HT1080 (cell line): ENCODE measurements at regions not wholly inside any gene's neighbourhood (a gene's known extent, or its start where the extent isn't known, plus 50 kb on each side); places are given as distances from the start of the nearest gene placed in this dataset.

Experiments
- DNase-seq: peaks from one replicate; pipeline ENCODE4 v3.0.0-alpha.2; 2015; ENCODE audit warnings: low read depth

DNA sequence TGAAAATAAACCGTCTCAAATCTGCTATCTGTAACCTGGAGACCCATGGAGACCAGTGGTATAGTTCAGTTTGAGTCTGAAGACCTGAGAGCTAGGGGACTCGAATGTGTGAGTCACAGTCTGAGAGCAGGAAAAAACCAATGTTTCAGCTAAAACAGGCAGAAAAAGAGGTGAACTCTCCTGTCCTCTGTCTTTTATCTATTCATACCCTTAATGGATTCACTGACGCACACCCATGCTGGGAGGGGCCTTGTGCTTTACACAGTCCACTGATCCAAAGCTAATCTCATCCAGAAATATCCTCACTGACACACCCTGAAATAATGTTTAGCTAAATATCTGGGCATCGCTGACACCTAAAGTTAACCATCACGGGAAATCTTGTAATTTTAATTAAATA is 297.9 kb downstream of the GPM6A start:
- DNase-seq = no peak

DNA sequence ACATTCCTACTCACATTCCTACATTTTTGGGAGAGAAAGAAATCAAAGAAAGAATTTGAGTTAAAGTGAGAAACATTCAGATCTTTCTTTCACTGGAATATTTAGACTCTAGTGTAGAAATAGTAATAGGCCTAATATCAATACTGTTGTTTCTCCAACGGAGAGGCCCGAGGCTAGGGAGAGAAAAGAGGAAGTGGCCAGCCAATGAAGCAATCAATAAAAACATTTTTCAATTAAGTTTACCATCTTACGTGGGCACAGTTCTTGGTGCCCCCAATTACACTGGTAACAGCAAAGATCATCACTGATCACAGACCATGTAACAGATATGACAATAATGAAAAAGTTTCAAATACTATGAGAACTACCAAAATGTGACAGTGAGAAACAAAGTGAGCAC is 281.4 kb downstream of the GPM6A start:
- no peak for DNase-seq

DNA sequence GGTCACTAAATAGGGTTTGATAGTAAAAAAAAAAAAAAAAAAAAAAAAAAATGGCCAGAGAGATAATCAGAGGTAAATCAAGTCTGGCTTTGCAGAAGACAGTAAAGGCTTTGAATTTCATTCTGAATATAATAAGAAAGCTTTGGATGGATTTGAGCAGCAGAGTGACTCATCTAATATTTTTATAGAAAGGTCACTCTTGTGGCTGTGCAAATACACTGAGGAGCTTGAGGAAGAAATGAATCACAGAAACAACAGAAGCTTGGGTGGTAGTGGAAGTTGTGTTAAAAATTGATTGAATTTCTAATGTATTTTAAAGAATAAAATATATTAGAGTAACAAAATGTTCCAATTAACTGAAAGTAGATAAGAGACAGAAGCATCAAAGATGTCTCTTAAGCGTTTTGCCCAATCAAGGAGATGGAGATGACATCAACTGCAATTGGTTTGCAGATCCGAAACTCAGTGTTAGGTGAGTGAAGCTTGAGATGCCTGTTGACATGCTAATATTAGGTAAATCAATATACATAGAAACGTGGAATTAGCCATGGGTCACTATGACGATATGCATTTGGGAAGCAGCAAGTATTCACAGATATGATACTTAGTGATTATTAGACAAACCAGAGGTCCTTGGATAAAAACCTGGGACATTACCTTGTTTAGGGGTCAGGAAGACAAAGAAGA is 280.5 kb downstream of the GPM6A start:
- DNase-seq = peak; percentile 79

DNA sequence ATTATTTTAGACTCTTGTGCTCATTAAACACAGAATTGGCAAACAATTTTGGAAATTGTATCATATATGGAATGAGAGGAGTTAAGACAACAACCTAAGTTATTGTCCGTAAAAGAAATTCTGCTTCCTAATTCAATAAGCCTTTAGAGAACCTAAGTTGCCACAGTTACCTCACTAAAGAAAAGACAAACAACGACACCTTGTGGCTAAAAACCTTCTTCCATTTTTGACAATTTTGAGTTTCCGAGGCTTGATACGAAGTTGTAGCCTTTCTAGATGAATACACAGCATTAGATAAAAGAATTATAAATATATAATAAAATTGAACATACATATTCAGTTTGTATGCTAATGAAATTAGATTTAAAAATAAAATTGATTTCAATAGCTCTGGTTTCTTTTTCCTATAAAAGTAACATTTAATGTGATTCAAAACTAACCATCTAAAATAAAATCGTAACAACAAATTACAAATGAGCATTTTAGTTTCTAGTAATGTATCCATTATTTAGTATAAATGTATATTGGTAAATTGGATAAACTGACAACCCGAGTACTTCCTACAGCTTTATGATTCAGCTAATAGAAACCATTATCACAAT is 275.1 kb downstream of the GPM6A start:
- DNase-seq = peak; percentile 58

DNA sequence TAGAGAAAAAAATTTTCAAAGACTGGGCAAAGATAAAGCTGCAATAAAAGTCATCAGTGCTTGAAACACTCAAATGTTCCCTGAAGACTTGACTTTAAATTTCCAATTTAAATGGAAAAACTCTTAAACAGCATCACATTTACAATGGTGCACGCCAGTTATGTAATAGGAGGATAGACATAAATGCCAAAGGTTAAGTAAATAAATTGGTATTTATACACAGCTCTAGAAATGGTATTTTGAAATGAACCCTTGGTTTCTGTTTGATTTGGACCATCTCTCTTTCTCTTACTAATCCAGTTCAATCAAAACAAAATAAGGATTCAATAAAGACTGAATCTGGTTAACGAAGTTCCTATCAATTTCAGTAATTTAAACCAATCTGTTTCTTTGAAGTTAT is 272.6 kb downstream of the GPM6A start:
- no peak for DNase-seq

DNA sequence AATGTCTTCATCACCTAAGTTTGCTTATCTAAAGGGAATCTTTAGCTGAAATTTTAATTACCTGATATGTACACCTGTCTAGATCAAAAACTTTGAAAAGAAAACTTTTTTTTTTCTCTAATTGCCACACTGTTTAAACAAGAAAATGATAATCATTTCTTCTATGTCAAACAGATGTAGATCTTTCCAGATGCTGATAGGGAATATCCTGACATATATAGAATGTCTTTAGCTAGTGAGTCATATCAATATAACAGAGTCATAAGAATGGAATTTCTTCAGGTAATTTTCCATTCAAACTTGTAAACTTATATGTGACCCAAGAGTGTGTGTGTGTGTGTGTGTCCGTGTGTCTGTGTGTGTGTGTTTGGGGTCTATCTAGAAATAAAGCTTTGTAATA is 271.9 kb downstream of the GPM6A start:
- DNase-seq = peak; percentile 22

DNA sequence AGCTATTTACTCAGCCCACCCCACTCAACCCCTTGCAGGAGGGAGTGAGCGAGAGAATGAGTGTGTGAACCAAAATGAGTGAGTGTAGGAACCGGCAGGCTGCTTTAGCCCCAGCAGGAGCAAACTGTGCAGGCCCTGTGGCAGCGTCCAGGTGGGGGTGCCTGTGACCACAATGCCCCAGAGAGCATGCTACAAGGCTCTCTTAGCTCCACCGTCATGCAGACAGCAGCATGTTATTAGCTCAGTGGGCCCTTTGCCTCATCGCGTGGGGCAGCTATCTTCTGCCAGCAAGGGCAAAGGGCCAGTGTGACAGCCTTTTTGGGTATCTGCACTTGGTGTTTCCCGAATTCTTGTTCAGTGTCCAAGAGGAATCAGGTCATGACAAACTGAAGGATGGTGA is 271.3 kb downstream of the GPM6A start:
- DNase-seq = no peak

DNA sequence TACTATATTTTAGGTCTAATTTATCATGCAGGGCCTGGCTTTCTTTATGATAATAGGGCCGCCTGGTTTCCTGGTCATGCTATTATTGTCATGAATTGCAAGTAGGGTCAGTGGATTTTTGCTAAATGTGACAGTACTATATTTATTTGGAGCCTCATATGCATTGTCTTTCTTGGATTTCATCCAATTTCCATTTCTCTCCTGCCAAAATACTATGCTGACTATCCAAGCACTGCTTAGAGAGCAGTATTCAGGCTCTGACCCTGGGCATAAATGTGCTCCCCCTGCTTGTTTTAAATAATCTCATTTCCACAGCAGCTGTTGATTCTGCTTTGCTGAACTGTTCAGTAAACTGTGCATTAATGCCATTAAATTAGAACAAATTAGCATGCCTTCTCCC is 269.3 kb downstream of the GPM6A start:
- no peak for DNase-seq

DNA sequence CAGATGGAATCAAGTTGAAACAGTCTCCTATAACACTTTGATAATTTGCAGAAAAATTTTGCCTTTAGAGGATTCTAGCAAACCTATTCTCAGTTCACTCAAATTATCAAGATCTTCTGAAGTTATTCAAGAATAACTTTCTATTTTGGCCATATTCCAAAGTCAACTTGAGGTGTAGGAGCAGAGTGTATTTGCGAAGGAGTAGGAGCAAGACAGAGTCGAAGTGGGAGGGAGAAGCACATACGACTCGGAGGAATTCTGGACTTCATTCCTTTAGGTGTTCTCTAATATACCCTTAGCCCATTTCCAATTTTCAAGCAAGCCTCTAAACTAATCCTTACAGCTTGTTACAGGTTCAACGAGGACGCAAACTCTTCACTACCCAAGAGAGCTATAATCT is 252.9 kb downstream of the GPM6A start:
- no peak for DNase-seq

DNA sequence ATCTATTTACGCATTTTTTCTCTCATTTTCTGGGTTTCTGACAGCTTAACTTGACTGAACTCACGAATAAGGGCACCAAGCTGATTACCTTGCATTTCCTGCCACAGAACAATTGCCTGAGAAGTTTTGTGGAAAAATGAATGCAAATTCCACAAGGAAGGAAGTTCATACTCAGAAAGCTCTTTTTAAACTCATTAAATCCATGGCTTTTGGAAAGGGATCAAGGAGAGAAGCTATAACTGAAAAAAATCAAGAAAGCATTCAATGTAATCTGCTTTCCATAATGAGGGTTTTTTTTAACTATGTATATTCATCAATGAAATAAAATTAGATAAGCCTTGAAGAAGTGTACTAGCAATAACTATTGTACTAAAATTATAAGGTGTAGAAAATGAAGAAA is 252.5 kb downstream of the GPM6A start:
- DNase-seq = no peak

DNA sequence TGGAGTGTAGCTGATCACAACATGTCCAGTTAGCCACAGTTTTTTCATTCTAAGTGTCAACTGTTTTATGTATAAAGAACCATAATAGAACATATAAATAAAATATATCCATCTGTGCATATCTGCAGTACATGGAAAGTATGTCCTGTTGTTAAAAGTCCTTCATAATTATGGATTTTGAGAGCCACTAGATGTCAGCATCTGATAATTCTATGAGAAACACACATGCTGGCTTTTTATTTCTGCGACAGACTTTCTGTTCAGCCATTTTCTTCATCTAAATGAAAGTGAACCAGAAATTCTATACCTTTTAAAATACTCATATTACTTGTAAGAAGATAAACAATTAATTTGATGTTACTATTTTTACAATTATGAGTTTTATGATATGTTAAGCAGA is 251.5 kb downstream of the GPM6A start:
- peak; percentile 38 for DNase-seq

DNA sequence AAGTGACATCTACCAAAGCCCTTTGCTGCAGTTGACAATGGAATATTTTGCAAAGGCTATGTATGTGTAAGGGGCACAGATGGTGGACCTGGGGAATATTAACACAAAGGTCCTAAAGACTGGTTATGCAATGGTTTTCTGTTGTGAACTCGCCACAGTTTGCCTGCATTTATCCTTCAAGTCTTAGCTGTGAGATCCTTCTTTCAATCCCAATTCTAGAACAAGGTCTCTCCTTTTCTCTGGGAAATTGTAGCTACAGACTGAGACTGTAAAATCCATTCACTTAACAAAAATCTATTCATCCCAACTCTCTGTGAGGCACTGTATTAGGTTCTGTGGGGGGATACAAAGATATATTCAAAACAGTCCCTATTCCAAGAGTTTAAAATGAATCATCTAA is 250.4 kb downstream of the GPM6A start:
- DNase-seq = no peak

DNA sequence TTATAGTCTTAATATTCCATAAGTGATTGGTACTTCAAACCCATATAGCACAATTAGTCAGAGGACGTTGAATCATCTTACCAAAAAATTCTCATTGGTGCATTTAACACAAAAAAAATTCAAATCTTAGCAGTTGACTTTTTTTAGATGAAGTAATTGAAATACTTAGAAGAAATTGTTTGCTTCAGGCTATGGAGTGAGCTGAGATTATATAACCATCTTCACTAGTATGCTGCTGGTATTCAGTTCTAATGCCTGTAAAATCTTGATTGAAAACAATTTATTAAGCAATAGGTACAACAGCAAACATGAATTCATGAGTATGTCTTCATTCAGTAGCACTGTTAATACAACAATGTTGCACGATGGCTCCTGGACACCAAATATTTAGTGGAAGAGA is 250.0 kb downstream of the GPM6A start:
- DNase-seq = no peak

DNA sequence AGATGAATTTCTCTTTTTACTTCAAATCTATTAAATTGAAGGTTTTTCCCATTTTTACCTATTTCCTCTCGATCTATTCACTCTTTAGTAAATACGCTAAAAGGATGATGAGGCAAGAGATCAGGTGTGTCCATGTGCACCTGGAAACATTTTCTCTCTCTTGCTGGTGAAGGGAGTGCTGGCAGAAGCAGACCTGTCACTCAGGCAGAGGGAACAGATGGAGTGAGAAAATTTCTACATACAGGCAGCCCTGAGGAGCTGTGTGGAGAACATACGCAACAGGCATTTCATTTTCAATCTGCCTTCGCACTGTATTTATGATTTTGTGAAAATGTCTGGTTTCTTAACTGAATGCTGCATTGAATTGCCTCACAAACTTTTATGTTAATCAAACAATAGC is 249.5 kb downstream of the GPM6A start:
- DNase-seq = no peak
